AG04449 (cell line): ENCODE measurements at regions not wholly inside any gene's neighbourhood (a gene's known extent, or its start where the extent isn't known, plus 50 kb on each side); places are given as distances from the start of the nearest gene placed in this dataset.

Experiments used
- CTCF ChIA-PET: fragments of 350-600 bp; formaldehyde crosslinking; extraction: SDS; loops from one replicate; lab custom pipeline; 2021; ENCODE audit warnings: antibody characterized with exemption; lab: Yijun Ruan, JAX
- POLR2A ChIA-PET: fragments of 400-600, 350-600 bp; formaldehyde crosslinking; extraction: SDS; loops from one replicate; lab custom pipeline; 2020; ENCODE audit warnings: antibody characterized with exemption, inconsistent platforms; lab: Yijun Ruan, JAX
- DNase-seq: peaks from one replicate; pipeline ENCODE4 v3.0.0-alpha.2; 2010; ENCODE audit warnings: low read depth, low spot score
- H3K4me3 ChIP-seq: 2 replicates; pipeline ENCODE4 v1.5.1; 2011; ENCODE audit warnings: low read depth, mild to moderate bottlenecking, control low read depth, low read length
- CTCF ChIP-seq: IDR thresholded peaks from one replicate; pipeline ENCODE4 v1.5.1; 2011; ENCODE audit warnings: mild to moderate bottlenecking, moderate library complexity, low read length, control low read depth, inconsistent platforms; ENCODE audit not compliant: insufficient read depth; ENCODE audit errors: missing control alignments

DNA sequence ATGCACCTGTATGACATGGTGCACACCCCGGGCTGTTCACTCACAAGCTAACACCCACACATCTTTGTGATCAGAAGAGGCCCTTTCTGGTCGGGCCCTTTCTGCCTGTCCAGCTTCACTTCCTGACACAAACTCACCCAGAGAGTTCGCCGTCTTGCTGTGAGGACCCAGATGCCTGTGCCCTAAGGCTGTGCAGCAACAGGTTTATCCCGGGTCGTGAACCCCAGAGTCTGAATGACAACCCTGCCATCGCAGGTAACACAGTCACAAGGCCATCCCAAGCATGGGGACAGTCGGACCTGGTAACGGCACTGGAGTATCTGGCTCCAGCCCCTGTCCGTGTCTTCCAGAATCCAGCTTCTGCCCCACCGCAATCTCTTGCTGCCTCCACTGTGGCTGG lies 235.1 kb downstream of the BUD13 start:
- DNase-seq: no peak
- CTCF ChIA-PET: interaction anchor here (1.4 kb wide), 1 partner anchor 153 kb away, joined by 3 read pairs; no protein-coding TSS in a partner anchor
- no peak for TF ChIP-seq CTCF
- no peak overlapping the region for H3K4me3 ChIP-seq
- POLR2A ChIA-PET: no interaction called here

DNA sequence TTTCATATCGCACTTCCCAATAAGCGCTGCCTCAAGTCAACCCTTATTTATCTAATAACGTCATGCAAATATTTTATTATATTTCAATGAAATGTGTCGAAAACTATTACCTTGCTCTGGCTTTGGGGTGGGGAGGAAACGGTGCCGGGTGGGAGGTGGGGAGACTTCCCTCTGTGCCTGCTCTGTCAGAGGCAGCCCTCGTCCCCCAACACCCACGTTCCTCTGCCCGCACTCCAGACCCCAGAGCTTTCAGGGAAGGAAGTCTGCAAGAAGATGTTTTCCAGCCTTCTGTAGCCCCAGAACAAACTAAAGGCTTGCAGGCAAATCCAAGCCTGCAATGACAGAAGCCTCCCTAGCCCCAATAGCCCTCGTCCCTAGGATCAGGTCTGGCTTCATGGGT lies 235.7 kb downstream of the BUD13 start:
- ChIA-PET CTCF (interaction anchor here (1.4 kb wide), 1 partner anchor 154 kb away, joined by 3 read pairs; no protein-coding TSS in a partner anchor), POLR2A (no interaction called here)
- H3K4me3 ChIP-seq: no peak overlapping the region
- no peak for DNase-seq
- no peak for TF ChIP-seq CTCF

GRCh38 chr11:116536416-116536815 lies 236.4 kb downstream of the BUD13 start:
- H3K4me3 ChIP-seq: no peak overlapping the region
- ChIA-PET POLR2A (no interaction called here), CTCF (no interaction called here)
- TF ChIP-seq CTCF: no peak
- DNase-seq: no peak

DNA sequence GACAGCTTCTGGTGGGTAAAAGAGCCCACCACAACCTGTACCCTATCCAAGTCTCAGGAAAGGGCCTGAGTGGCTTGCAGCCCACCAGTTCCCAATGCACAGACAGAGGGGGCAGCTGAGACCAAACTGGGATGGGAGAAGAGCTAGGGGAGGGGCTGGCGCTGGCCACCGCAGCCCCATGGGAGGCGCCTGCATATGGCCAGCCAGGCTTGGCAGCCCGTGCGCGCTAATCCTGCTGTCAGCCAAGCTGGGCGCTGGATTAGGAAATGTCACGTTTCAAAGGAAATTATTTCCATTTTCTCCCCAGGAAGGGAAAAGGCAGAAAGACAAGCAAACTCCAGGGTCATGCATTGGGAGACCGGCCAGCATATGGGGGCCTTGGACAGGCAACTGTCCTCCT lies 236.8 kb downstream of the BUD13 start:
- POLR2A ChIA-PET: no interaction called here
- no peak for TF ChIP-seq CTCF
- DNase-seq: no peak
- CTCF ChIA-PET: no interaction called here
- H3K4me3 ChIP-seq: no peak overlapping the region

GRCh38 chr11:116535120-116535519 lies 237.7 kb downstream of the BUD13 start:
- CTCF ChIA-PET: no interaction called here
- POLR2A ChIA-PET: no interaction called here
- no peak for DNase-seq
- TF ChIP-seq CTCF: no peak
- no peak overlapping the region for H3K4me3 ChIP-seq

- TF ChIP-seq CTCF: no peak
- no peak for DNase-seq
- POLR2A ChIA-PET: no interaction called here
- CTCF ChIA-PET: no interaction called here
- no peak overlapping the region for H3K4me3 ChIP-seq
These were observed 238.4 kb downstream of the BUD13 start for GRCh38 chr11:116534270-116534975.
